Skeletal muscle satellite cell (primary cell): ENCODE measurements at regions not wholly inside any gene's neighbourhood (a gene's known extent, or its start where the extent isn't known, plus 50 kb on each side); places are given as distances from the start of the nearest gene placed in this dataset.

ENCODE experiments used
- H3K27me3 ChIP-seq: 2 replicates; pipeline ENCODE4 v1.7.0; 2013; ENCODE audit warnings: low read length; ENCODE audit not compliant: control insufficient read depth, insufficient read depth
- H3K36me3 ChIP-seq: 2 replicates; pipeline ENCODE4 v1.7.0; 2013; ENCODE audit warnings: mild to moderate bottlenecking, control low read depth, low read length; ENCODE audit not compliant: insufficient read depth
- H3K4me1 ChIP-seq: 2 replicates; pipeline ENCODE4 v1.7.0; 2013; ENCODE audit warnings: low read length; ENCODE audit not compliant: control insufficient read depth, insufficient read depth
- H3K4me2 ChIP-seq: 2 replicates; pipeline ENCODE4 v1.7.0; 2013; ENCODE audit warnings: mild to moderate bottlenecking, low read length
- H3K4me3 ChIP-seq: 2 replicates; pipeline ENCODE4 v1.7.0; 2013; ENCODE audit warnings: low read length
- H3K9ac ChIP-seq: 2 replicates; pipeline ENCODE4 v1.7.0; 2013; ENCODE audit warnings: mild to moderate bottlenecking, low read depth, low read length, moderate library complexity
- H3K9me3 ChIP-seq: replicated peaks from 2 replicates; pipeline ENCODE4 v1.7.0; 2013; ENCODE audit warnings: mild to moderate bottlenecking, control low read depth, low read length

GRCh38 chr2:120629241-120629895 is 106.3 kb upstream of the GLI2 start:
- H3K9ac ChIP-seq, result no peak overlapping the region
- H3K4me1 ChIP-seq, result no peaks in the 10 kb centered on the region
- H3K4me2 ChIP-seq, result no peak overlapping the region
- H3K27me3 ChIP-seq, result peaks cover 3% of the 10 kb centered on the region
- H3K4me3 ChIP-seq, result no peak overlapping the region
- peaks cover 5% of the 10 kb centered on the region for H3K9me3 ChIP-seq
- no peaks in the 10 kb centered on the region for H3K36me3 ChIP-seq

GRCh38 chr2:120630031-120630701 is 105.5 kb upstream of the GLI2 start:
- Histone ChIP-seq H3K4me3 (no peak overlapping the region), H3K27me3 (peaks cover 3% of the 10 kb centered on the region), H3K36me3 (no peaks in the 10 kb centered on the region), H3K4me1 (no peaks in the 10 kb centered on the region), H3K9ac (no peak overlapping the region), H3K4me2 (no peak overlapping the region), H3K9me3 (peaks cover 5% of the 10 kb centered on the region)

GRCh38 chr2:120631236-120631635 is 104.4 kb upstream of the GLI2 start:
- no peak overlapping the region for H3K4me2 ChIP-seq
- H3K9ac ChIP-seq, result no peak overlapping the region
- no peaks in the 10 kb centered on the region for H3K36me3 ChIP-seq
- H3K9me3 ChIP-seq, result peaks cover 5% of the 10 kb centered on the region
- peaks cover 11% of the 10 kb centered on the region for H3K27me3 ChIP-seq
- H3K4me3 ChIP-seq, result no peak overlapping the region
- H3K4me1 ChIP-seq, result no peaks in the 10 kb centered on the region

- no peaks in the 10 kb centered on the region for H3K4me1 ChIP-seq
- peaks cover 16% of the 10 kb centered on the region for H3K27me3 ChIP-seq
- peaks cover 5% of the 10 kb centered on the region for H3K9me3 ChIP-seq
These were observed 103.9 kb upstream of the GLI2 start for GRCh38 chr2:120631724-120632123.

GRCh38 chr2:120632796-120633646 is 102.6 kb upstream of the GLI2 start:
- H3K9ac ChIP-seq, result no peak overlapping the region
- no peaks in the 10 kb centered on the region for H3K36me3 ChIP-seq
- peaks cover 16% of the 10 kb centered on the region for H3K27me3 ChIP-seq
- H3K4me3 ChIP-seq, result no peak overlapping the region
- H3K9me3 ChIP-seq, result peaks cover 4% of the 10 kb centered on the region
- no peaks in the 10 kb centered on the region for H3K4me1 ChIP-seq
- no peak overlapping the region for H3K4me2 ChIP-seq

More at GRCh38 chr2:120631724-120632123, 103.9 kb upstream of the GLI2 start:
- Histone ChIP-seq H3K36me3 (no peaks in the 10 kb centered on the region), H3K4me3 (no peak overlapping the region), H3K4me2 (no peak overlapping the region), H3K9ac (no peak overlapping the region)

- Histone ChIP-seq H3K9ac (no peak overlapping the region), H3K27me3 (peaks cover 13% of the 10 kb centered on the region), H3K9me3 (no peaks in the 10 kb centered on the region)
These were observed 101.1 kb upstream of the GLI2 start for GRCh38 chr2:120634533-120634932.

GRCh38 chr2:120635146-120635545 is 100.5 kb upstream of the GLI2 start:
- H3K36me3 ChIP-seq, result no peaks in the 10 kb centered on the region
- H3K4me2 ChIP-seq, result no peak overlapping the region
- H3K9me3 ChIP-seq, result no peaks in the 10 kb centered on the region
- H3K4me1 ChIP-seq, result no peaks in the 10 kb centered on the region
- no peak overlapping the region for H3K9ac ChIP-seq
- H3K4me3 ChIP-seq, result no peak overlapping the region
- peaks cover 13% of the 10 kb centered on the region for H3K27me3 ChIP-seq

More at GRCh38 chr2:120634533-120634932, 101.1 kb upstream of the GLI2 start:
- H3K4me3 ChIP-seq, result no peak overlapping the region
- H3K4me2 ChIP-seq, result no peak overlapping the region
- H3K36me3 ChIP-seq, result no peaks in the 10 kb centered on the region
- H3K4me1 ChIP-seq, result no peaks in the 10 kb centered on the region

- H3K4me2 ChIP-seq, result no peak overlapping the region
- H3K27me3 ChIP-seq, result peaks cover 13% of the 10 kb centered on the region
- no peak overlapping the region for H3K9ac ChIP-seq
- peaks cover 10% of the 10 kb centered on the region for H3K4me1 ChIP-seq
- no peaks in the 10 kb centered on the region for H3K9me3 ChIP-seq
- no peaks in the 10 kb centered on the region for H3K36me3 ChIP-seq
- no peak overlapping the region for H3K4me3 ChIP-seq
These were observed 97.8 kb upstream of the GLI2 start for GRCh38 chr2:120637847-120638246.

GRCh38 chr2:120638450-120638849 is 97.2 kb upstream of the GLI2 start:
- peaks cover 10% of the 10 kb centered on the region for H3K4me1 ChIP-seq
- no peaks in the 10 kb centered on the region for H3K9me3 ChIP-seq

GRCh38 chr2:120641366-120641771 is 94.3 kb upstream of the GLI2 start:
- no peaks in the 10 kb centered on the region for H3K9me3 ChIP-seq
- peaks cover 4% of the 10 kb centered on the region for H3K27me3 ChIP-seq
- H3K36me3 ChIP-seq, result no peaks in the 10 kb centered on the region
- no peak overlapping the region for H3K4me2 ChIP-seq
- H3K9ac ChIP-seq, result no peak overlapping the region
- peaks cover 10% of the 10 kb centered on the region for H3K4me1 ChIP-seq
- H3K4me3 ChIP-seq, result no peak overlapping the region

More at GRCh38 chr2:120638450-120638849, 97.2 kb upstream of the GLI2 start:
- peaks cover 13% of the 10 kb centered on the region for H3K27me3 ChIP-seq
- H3K9ac ChIP-seq, result no peak overlapping the region
- H3K4me2 ChIP-seq, result no peak overlapping the region
- no peak overlapping the region for H3K4me3 ChIP-seq
- H3K36me3 ChIP-seq, result no peaks in the 10 kb centered on the region

- H3K9ac ChIP-seq, result no peak overlapping the region
- H3K9me3 ChIP-seq, result no peaks in the 10 kb centered on the region
- no peaks in the 10 kb centered on the region for H3K27me3 ChIP-seq
- H3K36me3 ChIP-seq, result no peaks in the 10 kb centered on the region
- H3K4me1 ChIP-seq, result peaks cover 12% of the 10 kb centered on the region
- no peak overlapping the region for H3K4me3 ChIP-seq
- H3K4me2 ChIP-seq, result no peak overlapping the region
These were observed 93.0 kb upstream of the GLI2 start for GRCh38 chr2:120642646-120643045.
